ENCODE measurements at regions not wholly inside any gene's neighbourhood (a gene's known extent, or its start where the extent isn't known, plus 50 kb on each side); places are given as distances from the start of the nearest gene placed in this dataset.

DNA sequence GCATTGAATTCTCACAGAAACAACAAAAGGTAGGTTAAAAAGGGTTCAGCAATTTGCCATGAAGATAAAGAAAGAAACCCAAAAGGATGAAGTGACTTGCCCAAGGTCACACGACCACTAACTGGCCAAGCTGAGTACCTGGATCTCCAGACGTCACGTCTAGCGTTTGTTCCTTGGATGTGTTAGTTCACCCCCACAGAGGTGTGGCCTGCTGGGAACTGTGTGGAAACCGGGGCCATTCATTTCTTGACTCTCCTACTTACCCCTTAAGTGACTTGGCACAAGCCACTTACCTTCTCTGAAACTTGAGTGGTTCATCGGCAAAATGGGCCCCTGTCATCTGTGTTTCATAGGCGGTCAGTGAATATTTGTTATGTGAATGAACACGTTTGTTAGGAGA, 244.3 kb upstream of the SLCO3A1 start:
- Histone ChIP-seq H3K79me1 (ENCODE audit: low read length) (no peaks in the 10 kb centered on the region), H2BK120ac (ENCODE audit: low read depth, low read length) (no peak overlapping the region), H3K9ac (ENCODE audit: low read length) (no peak overlapping the region), H2BK15ac (replicated peaks; ENCODE audit: low read depth) (no peak overlapping the region), H3K36me3 (ENCODE audit: control insufficient read depth, insufficient read depth, low read length) (no peaks in the 10 kb centered on the region), H3K56ac (ENCODE audit: low read length) (no peak overlapping the region), H3K23ac (ENCODE audit: low read length) (no peak overlapping the region), H3K4me3 (ENCODE audit: low read length) (no peak overlapping the region), H3K79me2 (ENCODE audit: control insufficient read depth, insufficient read depth, low read length) (no peaks in the 10 kb centered on the region), H3K27ac (ENCODE audit: low read depth, low read length) (no peak overlapping the region), H3K18ac (ENCODE audit: low read length) (no peak overlapping the region), H3K4ac (ENCODE audit: low read depth, low read length) (no peak overlapping the region), H3K4me2 (ENCODE audit: low read length) (no peak overlapping the region), H3K4me1 (ENCODE audit: control insufficient read depth, low read depth, low read length) (no peaks in the 10 kb centered on the region), H2AK5ac (ENCODE audit: low read length) (no peak overlapping the region), H2BK5ac (ENCODE audit: low read length) (no peak overlapping the region), H3K27me3 (ENCODE audit: insufficient read depth, low read length, poor library complexity) (no peaks in the 10 kb centered on the region), H4K5ac (ENCODE audit: low read length) (no peak overlapping the region), H4K8ac (ENCODE audit: low read depth, low read length) (no peak overlapping the region)
- no CpG with 5 or more reads among the region's 8 CpGs for WGBS (ENCODE audit: extremely low coverage, insufficient coverage, low lambda C conversion rate)
- no peak for DNase-seq

DNA sequence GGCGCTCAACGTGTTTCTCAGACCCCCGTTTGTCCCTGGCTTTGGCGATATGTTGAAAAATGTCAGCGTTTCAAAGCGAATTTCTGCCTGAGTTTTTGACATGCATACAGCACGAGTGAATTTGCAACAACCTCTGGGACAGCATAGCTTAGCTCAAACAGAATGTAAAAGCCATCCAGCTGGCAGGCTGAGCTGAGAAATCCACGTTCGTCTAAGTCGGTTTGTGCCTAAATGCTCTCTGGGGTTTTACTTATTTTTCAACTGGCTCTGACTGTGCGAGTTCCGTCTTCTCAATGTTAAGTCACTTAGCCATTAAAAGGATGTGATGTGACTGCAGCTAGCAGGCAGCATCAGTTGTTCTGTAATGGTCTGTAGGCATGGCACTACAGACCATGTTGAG, 243.5 kb upstream of the SLCO3A1 start:
- H2BK15ac ChIP-seq (replicated peaks; ENCODE audit: low read depth) = no peak overlapping the region
- no peak overlapping the region for H3K4ac ChIP-seq (ENCODE audit: low read depth, low read length)

GRCh38 chr15:91611561-91612323, 241.8 kb upstream of the SLCO3A1 start:
- H2BK120ac ChIP-seq (ENCODE audit: low read depth, low read length) = no peak overlapping the region
- H3K4me3 ChIP-seq (ENCODE audit: low read length) = no peak overlapping the region
- no peak overlapping the region for H3K9ac ChIP-seq (ENCODE audit: low read length)
- no peak overlapping the region for H3K18ac ChIP-seq (ENCODE audit: low read length)
- no peaks in the 10 kb centered on the region for H3K79me2 ChIP-seq (ENCODE audit: control insufficient read depth, insufficient read depth, low read length)
- H3K27ac ChIP-seq (ENCODE audit: low read depth, low read length) = no peak overlapping the region
- H3K23ac ChIP-seq (ENCODE audit: low read length) = no peak overlapping the region
- no CpG with 5 or more reads among the region's 10 CpGs for WGBS (ENCODE audit: extremely low coverage, insufficient coverage, low lambda C conversion rate)
- no peaks in the 10 kb centered on the region for H3K4me1 ChIP-seq (ENCODE audit: control insufficient read depth, low read depth, low read length)
- H3K4me2 ChIP-seq (ENCODE audit: low read length) = no peak overlapping the region
- H2BK15ac ChIP-seq (replicated peaks; ENCODE audit: low read depth) = no peak overlapping the region
- no peaks in the 10 kb centered on the region for H3K79me1 ChIP-seq (ENCODE audit: low read length)
- no peak overlapping the region for H4K5ac ChIP-seq (ENCODE audit: low read length)
- H4K8ac ChIP-seq (ENCODE audit: low read depth, low read length) = no peak overlapping the region
- DNase-seq = no peak
- H3K36me3 ChIP-seq (ENCODE audit: control insufficient read depth, insufficient read depth, low read length) = no peaks in the 10 kb centered on the region
- H2AK5ac ChIP-seq (ENCODE audit: low read length) = no peak overlapping the region
- no peak overlapping the region for H2BK5ac ChIP-seq (ENCODE audit: low read length)
- H3K56ac ChIP-seq (ENCODE audit: low read length) = no peak overlapping the region
- H3K27me3 ChIP-seq (ENCODE audit: insufficient read depth, low read length, poor library complexity) = no peaks in the 10 kb centered on the region
- H3K4ac ChIP-seq (ENCODE audit: low read depth, low read length) = no peak overlapping the region

More for the DNA sequence above, 243.5 kb upstream of the SLCO3A1 start:
- Histone ChIP-seq H3K23ac (ENCODE audit: low read length) (no peak overlapping the region), H3K36me3 (ENCODE audit: control insufficient read depth, insufficient read depth, low read length) (no peaks in the 10 kb centered on the region), H3K79me2 (ENCODE audit: control insufficient read depth, insufficient read depth, low read length) (no peaks in the 10 kb centered on the region), H2BK5ac (ENCODE audit: low read length) (no peak overlapping the region), H3K27ac (ENCODE audit: low read depth, low read length) (no peak overlapping the region), H3K18ac (ENCODE audit: low read length) (no peak overlapping the region), H3K56ac (ENCODE audit: low read length) (no peak overlapping the region), H3K27me3 (ENCODE audit: insufficient read depth, low read length, poor library complexity) (no peaks in the 10 kb centered on the region), H2AK5ac (ENCODE audit: low read length) (no peak overlapping the region), H4K8ac (ENCODE audit: low read depth, low read length) (no peak overlapping the region), H2BK120ac (ENCODE audit: low read depth, low read length) (no peak overlapping the region), H3K4me2 (ENCODE audit: low read length) (no peak overlapping the region), H4K5ac (ENCODE audit: low read length) (no peak overlapping the region), H3K4me1 (ENCODE audit: control insufficient read depth, low read depth, low read length) (no peaks in the 10 kb centered on the region), H3K4me3 (ENCODE audit: low read length) (no peak overlapping the region), H3K79me1 (ENCODE audit: low read length) (no peaks in the 10 kb centered on the region), H3K9ac (ENCODE audit: low read length) (no peak overlapping the region)
- DNase-seq = no peak
- WGBS (ENCODE audit: extremely low coverage, insufficient coverage, low lambda C conversion rate) = no CpG with 5 or more reads among the region's 12 CpGs

GRCh38 chr15:91620229-91620628, 233.3 kb upstream of the SLCO3A1 start:
- Histone ChIP-seq H3K4me3 (ENCODE audit: low read length) (no peak overlapping the region), H2BK15ac (replicated peaks; ENCODE audit: low read depth) (no peak overlapping the region), H3K4me2 (ENCODE audit: low read length) (no peak overlapping the region), H3K9ac (ENCODE audit: low read length) (no peak overlapping the region), H3K56ac (ENCODE audit: low read length) (no peak overlapping the region), H3K79me1 (ENCODE audit: low read length) (no peaks in the 10 kb centered on the region), H3K36me3 (ENCODE audit: control insufficient read depth, insufficient read depth, low read length) (no peaks in the 10 kb centered on the region), H3K18ac (ENCODE audit: low read length) (no peak overlapping the region), H2BK120ac (ENCODE audit: low read depth, low read length) (no peak overlapping the region), H4K8ac (ENCODE audit: low read depth, low read length) (no peak overlapping the region), H3K79me2 (ENCODE audit: control insufficient read depth, insufficient read depth, low read length) (no peaks in the 10 kb centered on the region), H3K27me3 (ENCODE audit: insufficient read depth, low read length, poor library complexity) (no peaks in the 10 kb centered on the region), H2BK5ac (ENCODE audit: low read length) (no peak overlapping the region), H3K4me1 (ENCODE audit: control insufficient read depth, low read depth, low read length) (no peaks in the 10 kb centered on the region), H3K23ac (ENCODE audit: low read length) (no peak overlapping the region), H3K4ac (ENCODE audit: low read depth, low read length) (no peak overlapping the region), H2AK5ac (ENCODE audit: low read length) (no peak overlapping the region), H4K5ac (ENCODE audit: low read length) (no peak overlapping the region), H3K27ac (ENCODE audit: low read depth, low read length) (no peak overlapping the region)
- WGBS (ENCODE audit: extremely low coverage, insufficient coverage, low lambda C conversion rate) = no CpG with 5 or more reads among the region's 4 CpGs
- no peak for DNase-seq

DNA sequence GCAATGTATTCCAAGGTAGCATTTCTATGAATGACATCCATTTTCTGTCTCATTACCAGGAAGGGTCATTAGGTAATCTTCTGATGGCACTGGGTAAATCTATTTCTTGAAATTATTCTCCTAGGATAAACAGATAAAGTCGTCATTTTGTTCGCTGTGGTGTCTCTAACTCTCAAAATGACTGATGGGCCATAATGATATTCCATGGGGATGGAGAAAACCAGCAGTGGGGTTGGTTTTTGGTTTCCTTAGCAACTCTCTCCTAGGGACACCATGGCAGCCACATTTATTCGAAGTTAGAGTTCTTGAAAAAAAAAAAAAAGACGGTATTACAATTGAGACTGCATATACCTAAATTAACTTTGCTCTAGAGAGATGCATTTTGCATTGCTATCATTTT, 231.3 kb upstream of the SLCO3A1 start:
- no peak overlapping the region for H2AK5ac ChIP-seq (ENCODE audit: low read length)
- no CpG with 5 or more reads among the region's 4 CpGs for WGBS (ENCODE audit: extremely low coverage, insufficient coverage, low lambda C conversion rate)
- H3K23ac ChIP-seq (ENCODE audit: low read length) = no peak overlapping the region
- H3K79me1 ChIP-seq (ENCODE audit: low read length) = no peaks in the 10 kb centered on the region
- no peak overlapping the region for H2BK120ac ChIP-seq (ENCODE audit: low read depth, low read length)
- H2BK15ac ChIP-seq (replicated peaks; ENCODE audit: low read depth) = no peak overlapping the region
- H3K56ac ChIP-seq (ENCODE audit: low read length) = no peak overlapping the region
- no peak overlapping the region for H2BK5ac ChIP-seq (ENCODE audit: low read length)
- no peaks in the 10 kb centered on the region for H3K27me3 ChIP-seq (ENCODE audit: insufficient read depth, low read length, poor library complexity)
- no peaks in the 10 kb centered on the region for H3K79me2 ChIP-seq (ENCODE audit: control insufficient read depth, insufficient read depth, low read length)
- H3K27ac ChIP-seq (ENCODE audit: low read depth, low read length) = no peak overlapping the region
- no peak overlapping the region for H3K9ac ChIP-seq (ENCODE audit: low read length)
- H3K18ac ChIP-seq (ENCODE audit: low read length) = no peak overlapping the region
- H4K8ac ChIP-seq (ENCODE audit: low read depth, low read length) = no peak overlapping the region
- no peak for DNase-seq
- no peak overlapping the region for H3K4me3 ChIP-seq (ENCODE audit: low read length)
- H4K5ac ChIP-seq (ENCODE audit: low read length) = no peak overlapping the region
- H3K36me3 ChIP-seq (ENCODE audit: control insufficient read depth, insufficient read depth, low read length) = no peaks in the 10 kb centered on the region
- H3K4me1 ChIP-seq (ENCODE audit: control insufficient read depth, low read depth, low read length) = no peaks in the 10 kb centered on the region
- H3K4me2 ChIP-seq (ENCODE audit: low read length) = no peak overlapping the region
- no peak overlapping the region for H3K4ac ChIP-seq (ENCODE audit: low read depth, low read length)
